ENCODE measurements at regions not wholly inside any gene's neighbourhood (a gene's known extent, or its start where the extent isn't known, plus 50 kb on each side); places are given as distances from the start of the nearest gene placed in this dataset.
"Not testable (repeated sequence)": the region's sequence is repeated elsewhere in the genome, so short reads cannot be mapped to it uniquely, and the experiment has no call there.

- BruUV-seq (replicated peaks) = no TSS peak
- Mint-ChIP-seq H3K4me1 (ENCODE audit: insufficient read depth, unreplicated experiment) (no peaks in the 10 kb centered on the region), H3K4me3 (ENCODE audit: unreplicated experiment) (no peak overlapping the region), H3K36me3 (ENCODE audit: insufficient read depth, unreplicated experiment) (no peaks in the 10 kb centered on the region), H3K27me3 (ENCODE audit: insufficient read depth, unreplicated experiment) (no peaks in the 10 kb centered on the region), H3K27ac (ENCODE audit: low read depth, unreplicated experiment) (no peak overlapping the region), H3K9me3 (ENCODE audit: unreplicated experiment) (no peaks in the 10 kb centered on the region)
- ChIA-PET POLR2A (no interaction called here), CTCF (no interaction called here)
- intact Hi-C loops (cut with micrococcal nuclease) = no loop called here
- DNase-seq (ENCODE audit: unreplicated experiment) = no peak
- TF ChIP-seq CTCF (IDR thresholded peaks at IDR 0.05; ENCODE audit: unreplicated experiment) = no peak
These were observed 108.5 kb upstream of the WDR1 start for GRCh38 chr4:10225096-10225495.

GRCh38 chr4:10223782-10224181 lies 107.2 kb upstream of the WDR1 start:
- DNase-seq (ENCODE audit: unreplicated experiment) = no peak
- H3K9me3 Mint-ChIP-seq (ENCODE audit: unreplicated experiment) = no peaks in the 10 kb centered on the region
- POLR2A ChIA-PET = no interaction called here
- intact Hi-C loops (cut with micrococcal nuclease) = no loop called here
- no peaks in the 10 kb centered on the region for H3K4me1 Mint-ChIP-seq (ENCODE audit: insufficient read depth, unreplicated experiment)
- TF ChIP-seq CTCF (IDR thresholded peaks at IDR 0.05; ENCODE audit: unreplicated experiment) = no peak
- CTCF ChIA-PET = no interaction called here
- no TSS peak for BruUV-seq (replicated peaks)
- H3K27me3 Mint-ChIP-seq (ENCODE audit: insufficient read depth, unreplicated experiment) = no peaks in the 10 kb centered on the region
- no peak overlapping the region for H3K4me3 Mint-ChIP-seq (ENCODE audit: unreplicated experiment)
- no peaks in the 10 kb centered on the region for H3K36me3 Mint-ChIP-seq (ENCODE audit: insufficient read depth, unreplicated experiment)
- no peak overlapping the region for H3K27ac Mint-ChIP-seq (ENCODE audit: low read depth, unreplicated experiment)

GRCh38 chr4:10213481-10213880 lies 96.9 kb upstream of the WDR1 start:
- H3K4me3 Mint-ChIP-seq (ENCODE audit: unreplicated experiment); POLR2A ChIA-PET; H3K27me3 Mint-ChIP-seq (ENCODE audit: insufficient read depth, unreplicated experiment); CTCF ChIA-PET; H3K9me3 Mint-ChIP-seq (ENCODE audit: unreplicated experiment); H3K27ac Mint-ChIP-seq (ENCODE audit: low read depth, unreplicated experiment); intact Hi-C loops (cut with micrococcal nuclease); BruUV-seq (replicated peaks); H3K36me3 Mint-ChIP-seq (ENCODE audit: insufficient read depth, unreplicated experiment); DNase-seq (ENCODE audit: unreplicated experiment); H3K4me1 Mint-ChIP-seq (ENCODE audit: insufficient read depth, unreplicated experiment): not testable (repeated sequence)

- Mint-ChIP-seq H3K27ac (ENCODE audit: low read depth, unreplicated experiment) (no peak overlapping the region), H3K36me3 (ENCODE audit: insufficient read depth, unreplicated experiment) (no peaks in the 10 kb centered on the region), H3K27me3 (ENCODE audit: insufficient read depth, unreplicated experiment) (no peaks in the 10 kb centered on the region), H3K4me1 (ENCODE audit: insufficient read depth, unreplicated experiment) (no peaks in the 10 kb centered on the region), H3K9me3 (ENCODE audit: unreplicated experiment) (no peaks in the 10 kb centered on the region), H3K4me3 (ENCODE audit: unreplicated experiment) (no peak overlapping the region)
- ChIA-PET POLR2A (no interaction called here), CTCF (no interaction called here)
- no peak for TF ChIP-seq CTCF (IDR thresholded peaks at IDR 0.05; ENCODE audit: unreplicated experiment)
- no TSS peak for BruUV-seq (replicated peaks)
- intact Hi-C loops (cut with micrococcal nuclease) = no loop called here
- DNase-seq (ENCODE audit: unreplicated experiment) = no peak
These were observed 96.3 kb upstream of the WDR1 start for GRCh38 chr4:10212901-10213300.

GRCh38 chr4:10212400-10212799 lies 95.8 kb upstream of the WDR1 start:
- no TSS peak for BruUV-seq (replicated peaks)
- Mint-ChIP-seq H3K4me1 (ENCODE audit: insufficient read depth, unreplicated experiment) (no peaks in the 10 kb centered on the region), H3K27ac (ENCODE audit: low read depth, unreplicated experiment) (no peak overlapping the region), H3K9me3 (ENCODE audit: unreplicated experiment) (no peaks in the 10 kb centered on the region), H3K4me3 (ENCODE audit: unreplicated experiment) (no peak overlapping the region), H3K36me3 (ENCODE audit: insufficient read depth, unreplicated experiment) (no peaks in the 10 kb centered on the region), H3K27me3 (ENCODE audit: insufficient read depth, unreplicated experiment) (no peaks in the 10 kb centered on the region)
- no peak for TF ChIP-seq CTCF (IDR thresholded peaks at IDR 0.05; ENCODE audit: unreplicated experiment)
- ChIA-PET POLR2A (no interaction called here), CTCF (no interaction called here)
- no peak for DNase-seq (ENCODE audit: unreplicated experiment)
- intact Hi-C loops (cut with micrococcal nuclease) = no loop called here
